PC-3 (cell line): ENCODE measurements at regions not wholly inside any gene's neighbourhood (a gene's known extent, or its start where the extent isn't known, plus 50 kb on each side); places are given as distances from the start of the nearest gene placed in this dataset.

Experiments
- ATAC-seq: fragments of 200-7000 bp; cut with Tn5 transposase; 2 replicates; pipeline ENCODE4 v1.9.1; 2020; ENCODE audit warnings: mild to moderate bottlenecking, moderate library complexity
- BruUV-seq: library from RNA; stranded (reverse); fragments of 400-500 nt; replicated peaks from 2 replicates; lab custom pipeline; 2021; lab: Mats Ljungman, UMichigan
- CTCF ChIA-PET: fragments of 300-600 bp; sonication (Branson Sonifier 250); formaldehyde crosslinking; loops from one replicate; lab custom pipeline; 2022; ENCODE audit warnings: antibody characterized with exemption; lab: Charles Lee
- POLR2A ChIA-PET: fragments of 300-600 bp; sonication (Branson Sonifier 250); formaldehyde crosslinking; loops from one replicate; lab custom pipeline; 2022; ENCODE audit warnings: antibody characterized with exemption; ENCODE audit not compliant: unreplicated experiment; lab: Charles Lee
- DNase-seq: peaks from one replicate; pipeline ENCODE4 v3.0.0-alpha.2; 2015
- H2AFZ ChIP-seq: fragments of 300-600 bp; sonication (generic); 2 replicates; pipeline ENCODE4 v1.6.0; 2016; ENCODE audit warnings: antibody characterized with exemption, low read length
- H3F3A ChIP-seq: fragments of 300-600 bp; sonication (generic); one replicate; pipeline ENCODE4 v1.6.0; 2017; ENCODE audit warnings: antibody characterized with exemption, low read length, control low read depth, mild to moderate bottlenecking; ENCODE audit not compliant: unreplicated experiment
- H3K27ac ChIP-seq: fragments of 300-600 bp; sonication (generic); 2 replicates; pipeline ENCODE4 v1.5.1; 2016; ENCODE audit warnings: mild to moderate bottlenecking, low read length
- H3K27me3 ChIP-seq: fragments of 300-600 bp; sonication (generic); 2 replicates; pipeline ENCODE4 v1.6.1; 2016; ENCODE audit warnings: low read length, mixed read lengths
- H3K36me3 ChIP-seq: fragments of 300-600 bp; sonication (generic); 2 replicates; pipeline ENCODE4 v1.6.1; 2016; ENCODE audit warnings: low read depth, mixed run types, low read length, mixed read lengths
- H3K4me1 ChIP-seq: fragments of 300-600 bp; sonication (generic); 2 replicates; pipeline ENCODE4 v1.5.1; 2016; ENCODE audit warnings: low read length; ENCODE audit not compliant: insufficient read depth
- H3K4me2 ChIP-seq: fragments of 300-600 bp; sonication (generic); 2 replicates; pipeline ENCODE4 v1.6.0; 2016; ENCODE audit warnings: low read length
- H3K4me3 ChIP-seq: fragments of 300-600 bp; sonication (generic); 2 replicates; pipeline ENCODE4 v1.5.1; 2016; ENCODE audit warnings: mild to moderate bottlenecking, low read length, mixed read lengths
- H3K79me2 ChIP-seq: fragments of 300-600 bp; sonication (generic); 2 replicates; pipeline ENCODE4 v1.6.1; 2017; ENCODE audit warnings: low read length, mixed read lengths
- H3K9ac ChIP-seq: fragments of 300-600 bp; sonication (generic); 2 replicates; pipeline ENCODE4 v1.6.0; 2016; ENCODE audit warnings: mild to moderate bottlenecking, low read length
- H3K9me2 ChIP-seq: fragments of 300-600 bp; sonication (generic); replicated peaks from 2 replicates; pipeline ENCODE4 v1.6.1; 2016; ENCODE audit warnings: mixed run types, low read length, mixed read lengths
- H3K9me3 ChIP-seq: fragments of 300-600 bp; sonication (generic); 2 replicates; pipeline ENCODE4 v1.6.1; 2016; ENCODE audit warnings: low read length, mixed read lengths
- H4K20me1 ChIP-seq: fragments of 300-600 bp; sonication (generic); 2 replicates; pipeline ENCODE4 v1.6.1; 2016; ENCODE audit warnings: low read length, mixed read lengths
- CTCF ChIP-seq: fragments of 300-600 bp; sonication (generic); conservative IDR thresholded peaks from 2 replicates; pipeline ENCODE4 v1.5.1; 2017; ENCODE audit warnings: antibody characterized with exemption, low read depth, mild to moderate bottlenecking, low read length
- EZH2 ChIP-seq: fragments of 300-600 bp; sonication (generic); IDR thresholded peaks from one replicate; pipeline ENCODE4 v1.6.1; 2017; ENCODE audit warnings: antibody characterized with exemption, mild to moderate bottlenecking, low read length; ENCODE audit not compliant: unreplicated experiment
- EZH2phosphoT487 ChIP-seq: fragments of 300-600 bp; sonication (generic); IDR thresholded peaks from 2 replicates; pipeline ENCODE4 v1.6.1; 2018; ENCODE audit warnings: mild to moderate bottlenecking, antibody characterized with exemption, low read length, borderline replicate concordance
- intact Hi-C: fragments of 100-400 bp; cut with micrococcal nuclease; formaldehyde crosslinking; loops from 2 replicates; pipeline ENCODE4 v1.9.0; 2023

DNA sequence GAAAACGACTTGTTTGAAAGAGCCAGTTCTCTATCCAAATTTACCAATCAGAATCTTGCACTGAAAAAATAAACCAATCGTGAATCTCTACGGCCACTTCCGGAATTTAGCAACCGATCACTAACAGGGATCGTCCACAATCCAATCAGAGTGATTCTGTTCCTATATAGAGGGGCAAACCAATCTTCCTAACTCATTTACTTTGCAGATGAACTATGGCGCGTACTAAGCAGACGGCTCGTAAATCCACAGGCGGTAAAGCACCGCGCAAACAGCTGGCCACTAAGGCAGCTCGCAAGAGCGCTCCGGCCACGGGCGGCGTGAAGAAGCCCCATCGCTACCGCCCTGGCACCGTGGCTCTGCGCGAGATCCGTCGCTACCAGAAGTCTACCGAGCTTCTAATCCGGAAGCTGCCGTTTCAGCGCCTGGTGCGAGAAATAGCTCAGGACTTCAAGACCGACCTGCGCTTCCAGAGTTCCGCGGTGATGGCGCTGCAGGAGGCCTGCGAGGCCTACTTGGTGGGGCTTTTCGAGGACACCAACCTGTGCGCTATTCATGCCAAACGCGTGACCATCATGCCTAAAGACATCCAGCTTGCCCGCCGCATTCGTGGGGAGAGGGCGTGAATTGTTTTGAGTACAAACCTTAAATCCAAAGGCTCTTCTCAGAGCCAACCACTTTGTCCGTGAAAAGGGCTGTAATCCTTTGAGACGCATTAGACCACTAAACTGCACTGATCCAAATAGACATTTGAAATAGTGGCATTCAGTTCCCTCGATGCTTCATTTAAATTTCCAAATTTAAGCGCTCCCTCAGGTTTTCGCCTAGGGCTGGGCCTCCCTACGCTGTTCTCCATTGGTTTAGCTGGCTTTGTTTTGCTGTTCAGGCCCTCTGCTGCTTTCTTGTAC is 138.0 kb downstream of the HFE start:
- H3K4me3 ChIP-seq, result peak overlapping the region; percentile 83
- no peaks in the 10 kb centered on the region for H4K20me1 ChIP-seq
- H3K4me2 ChIP-seq, result peak overlapping the region; percentile 96
- POLR2A ChIA-PET, result no interaction called here
- intact Hi-C loops, result loop anchor here (5.0 kb wide), 1 partner anchor 907 kb away; a partner anchor contains a TSS
- H3K27me3 ChIP-seq, result no peaks in the 10 kb centered on the region
- peaks cover 8% of the 10 kb centered on the region for H3F3A ChIP-seq
- no peaks in the 10 kb centered on the region for H3K9me2 ChIP-seq
- TF ChIP-seq EZH2phosphoT487, result no peak
- TF ChIP-seq CTCF, result no peak
- H2AFZ ChIP-seq, result no peak overlapping the region
- CTCF ChIA-PET, result no interaction called here
- H3K4me1 ChIP-seq, result peaks cover 26% of the 10 kb centered on the region
- DNase-seq (peak; percentile 16), ATAC-seq (no peak)
- H3K36me3 ChIP-seq, result no peaks in the 10 kb centered on the region
- no peaks in the 10 kb centered on the region for H3K9me3 ChIP-seq
- H3K27ac ChIP-seq, result peak overlapping the region; percentile 91
- no TSS peak for BruUV-seq
- H3K79me2 ChIP-seq, result peaks cover 19% of the 10 kb centered on the region
- peak overlapping the region; percentile 97 for H3K9ac ChIP-seq

DNA sequence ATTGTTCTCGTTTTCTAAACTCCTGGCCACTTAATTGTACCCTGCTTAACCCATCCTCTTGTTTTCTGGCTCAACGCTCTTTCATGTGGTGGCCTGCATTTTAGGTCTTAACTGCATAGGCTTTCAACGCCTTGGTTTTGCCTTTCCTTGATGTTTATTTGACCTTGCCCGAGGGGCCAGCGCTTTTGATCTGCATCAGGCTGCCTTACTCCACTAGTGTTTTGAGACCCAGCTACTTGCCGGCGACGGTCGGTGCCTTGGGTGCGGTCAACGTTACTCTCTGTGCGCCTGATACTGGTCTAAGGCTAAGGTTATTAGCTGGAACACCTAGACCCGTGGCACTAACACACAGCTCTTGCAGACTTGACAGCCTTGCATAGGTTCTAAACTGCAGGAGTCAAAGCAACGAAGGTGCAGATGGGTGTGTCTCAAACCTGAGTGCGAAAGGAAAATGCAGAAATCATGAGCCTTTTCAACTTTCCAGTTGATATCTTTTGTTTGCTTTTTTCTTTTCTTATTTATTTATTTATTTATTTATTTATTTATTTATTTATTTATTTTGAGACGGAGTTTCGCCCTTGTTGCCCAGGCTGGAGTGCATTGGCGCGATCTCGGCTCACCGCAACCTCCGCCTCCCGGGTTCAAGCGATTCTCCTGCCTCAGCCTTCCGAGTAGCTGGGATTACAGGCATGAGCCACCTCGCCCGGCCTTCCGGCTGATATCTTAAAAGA is 138.8 kb downstream of the HFE start:
- BruUV-seq, result no TSS peak
- no peak overlapping the region for H3K4me3 ChIP-seq
- H2AFZ ChIP-seq, result no peak overlapping the region
- H3K36me3 ChIP-seq, result no peaks in the 10 kb centered on the region
- H3K27ac ChIP-seq, result no peak overlapping the region
- CTCF ChIA-PET, result no interaction called here
- peaks cover 35% of the 10 kb centered on the region for H3K4me1 ChIP-seq
- H3K79me2 ChIP-seq, result peaks cover 19% of the 10 kb centered on the region
- H3K9me3 ChIP-seq, result no peaks in the 10 kb centered on the region
- intact Hi-C loops, result no loop called here
- DNase-seq, result no peak
- no peaks in the 10 kb centered on the region for H4K20me1 ChIP-seq
- no peak overlapping the region for H3K9ac ChIP-seq
- H3K9me2 ChIP-seq, result no peaks in the 10 kb centered on the region
- peaks cover 8% of the 10 kb centered on the region for H3F3A ChIP-seq
- ATAC-seq, result no peak
- TF ChIP-seq CTCF (no peak), EZH2 (no peak), EZH2phosphoT487 (no peak)
- H3K4me2 ChIP-seq, result peak overlapping the region; percentile 96; the same call in 1 of the 2 replicates
- no peaks in the 10 kb centered on the region for H3K27me3 ChIP-seq
- POLR2A ChIA-PET, result interaction anchor here (1.0 kb wide), 1 partner anchor 10 kb away, joined by 3 read pairs; a partner anchor contains a TSS
